HepG2 (cell line): ENCODE measurements at regions not wholly inside any gene's neighbourhood (a gene's known extent, or its start where the extent isn't known, plus 50 kb on each side); places are given as distances from the start of the nearest gene placed in this dataset.

Source experiments
- ATAC-seq: fragments of 200-7000 bp; cut with Tn5 transposase; 3 replicates; pipeline ENCODE4 v1.9.1; 2020; ENCODE audit warnings: mild to moderate bottlenecking, moderate library complexity
- BruUV-seq: library from RNA; stranded (reverse); fragments of 400-500 nt; replicated peaks from 2 replicates; lab custom pipeline; 2021; lab: Mats Ljungman, UMichigan
- CTCF ChIA-PET: fragments of 300-600 bp; formaldehyde crosslinking; extraction: SDS; loops from one replicate; lab custom pipeline; 2021; ENCODE audit warnings: low total read pairs, inconsistent platforms, low intra/inter-chr PET ratio; lab: Yijun Ruan, JAX
- POLR2A ChIA-PET: fragments of 350-600 bp; sonication (Branson Sonifier 250); formaldehyde crosslinking; loops from one replicate; lab custom pipeline; 2020; ENCODE audit warnings: antibody characterized with exemption, inconsistent platforms; lab: Yijun Ruan, JAX
- DNase-seq: peaks from one replicate; pipeline ENCODE4 v3.0.0-alpha.2; 2015; ENCODE audit warnings: low spot score
- FAIRE-seq: peaks from 3 replicates; lab custom pipeline; 2011; peaks lifted over from hg19 to GRCh38; lab: Jason Lieb, UNC
- H2AFZ ChIP-seq: one replicate; pipeline ENCODE4 v1.6.1; 2011; ENCODE audit warnings: low read length, inconsistent platforms
- H3K27ac ChIP-seq: fragments of 300-600 bp; 3 replicates; pipeline ENCODE4 v1.8.0; 2011; ENCODE audit warnings: mixed run types, mild to moderate bottlenecking, mixed read lengths, low read length, inconsistent platforms; ENCODE audit not compliant: insufficient read depth; ENCODE audit errors: extremely low read length
- H3K27me3 ChIP-seq, 2 experiments: fragments of 200-600 bp in 1 of 2; 2 replicates in 1 of 2; 3 replicates in 1 of 2; pipeline versions ENCODE4 v1.6.0 to v1.8.0; 2011; ENCODE audit warnings: low read length in 2 of 2, mild to moderate bottlenecking in 2 of 2, moderate library complexity in 2 of 2, inconsistent platforms in 1 of 2; ENCODE audit not compliant: insufficient read depth in 2 of 2, control insufficient read depth in 1 of 2
- H3K36me3 ChIP-seq, 2 experiments: fragments of 200-600 bp in 1 of 2; replicated peaks in 1 of 2; 2 replicates in 1 of 2; 3 replicates in 1 of 2; pipeline versions ENCODE4 v1.5.1 to v1.8.0; 2011; ENCODE audit warnings: low read length in 2 of 2, inconsistent platforms in 1 of 2; ENCODE audit not compliant: insufficient read depth in 2 of 2, control insufficient read depth in 1 of 2
- H3K4me1 ChIP-seq: 2 replicates; pipeline ENCODE4 v1.5.1; 2012; ENCODE audit warnings: low read length, inconsistent platforms; ENCODE audit not compliant: insufficient read depth
- H3K4me2 ChIP-seq: 2 replicates; pipeline ENCODE4 v1.6.0; 2011; ENCODE audit warnings: low read depth, low read length, inconsistent platforms
- H3K4me3 ChIP-seq, 3 experiments: fragments of 200-600 bp in 1 of 3; sonication (generic), shearing (Covaris generic) in 1 of 3; replicated peaks in 1 of 3; 2 replicates each; pipeline ENCODE4 v1.5.1; 2011 to 2016; ENCODE audit warnings: low read length in 3 of 3, inconsistent platforms in 2 of 3, low read depth in 2 of 3, mild to moderate bottlenecking in 2 of 3, control low read depth in 1 of 3, mixed read lengths in 1 of 3; ENCODE audit not compliant: insufficient read depth in 1 of 3
- H3K79me2 ChIP-seq: one replicate; pipeline ENCODE4 v1.6.1; 2011; ENCODE audit warnings: low read length, inconsistent platforms; ENCODE audit not compliant: insufficient read depth
- H3K9ac ChIP-seq: 2 replicates; pipeline ENCODE4 v1.6.0; 2011; ENCODE audit warnings: mild to moderate bottlenecking, low read depth, low read length, inconsistent platforms; ENCODE audit not compliant: insufficient read depth
- H3K9me3 ChIP-seq: 2 replicates; pipeline ENCODE4 v1.5.1; 2012; ENCODE audit warnings: mild to moderate bottlenecking, low read length
- H4K20me1 ChIP-seq: 2 replicates; pipeline ENCODE4 v1.6.0; 2011; ENCODE audit warnings: inconsistent platforms, mild to moderate bottlenecking, low read length, moderate library complexity; ENCODE audit not compliant: insufficient read depth
- ELF1 ChIP-seq: sonication (generic); formaldehyde crosslinking; IDR thresholded peaks from 2 replicates; pipeline ENCODE4 v1.4.0; 2020; ENCODE audit warnings: missing genetic modification reagents
- KLF15 ChIP-seq: sonication (generic); formaldehyde crosslinking; IDR thresholded peaks from 2 replicates; pipeline ENCODE4 v1.8.1; 2023; ENCODE audit warnings: borderline replicate concordance, mild to moderate bottlenecking, inconsistent platforms, missing genetic modification reagents, mixed read lengths
- THYN1 ChIP-seq: sonication (generic); formaldehyde crosslinking; IDR thresholded peaks from 2 replicates; pipeline ENCODE4 v1.8.1; 2023; ENCODE audit warnings: low read depth, mild to moderate bottlenecking, moderate library complexity, missing genetic modification reagents, borderline replicate concordance
- ZNF207 ChIP-seq: fragments of 450-650 bp; IDR thresholded peaks from 2 replicates; pipeline ENCODE4 v1.6.1; 2016; ENCODE audit warnings: antibody characterized with exemption, borderline replicate concordance
- ZNF264 ChIP-seq: sonication (generic); formaldehyde crosslinking; IDR thresholded peaks from 2 replicates; pipeline ENCODE4 v1.4.0; 2020; ENCODE audit warnings: missing genetic modification reagents
- ZNF350 ChIP-seq: sonication (generic); formaldehyde crosslinking; IDR thresholded peaks from 2 replicates; pipeline ENCODE4 v1.4.0; 2020; ENCODE audit warnings: mild to moderate bottlenecking, low read depth, missing genetic modification reagents, borderline replicate concordance
- ZNF430 ChIP-seq: sonication (generic); formaldehyde crosslinking; IDR thresholded peaks from 2 replicates; pipeline ENCODE4 v1.9.0; 2021; ENCODE audit warnings: mild to moderate bottlenecking, missing genetic modification reagents
- ZNF572 ChIP-seq: sonication (generic); formaldehyde crosslinking; IDR thresholded peaks from 2 replicates; pipeline ENCODE4 v1.5.1; 2020; ENCODE audit warnings: mild to moderate bottlenecking, missing genetic modification reagents
- WGBS: methylation state at CpG from one replicate; pipeline ENCODE4 v1.1.6; 2017; ENCODE audit warnings: low lambda C conversion rate; 5-methylcytosine and 5-hydroxymethylcytosine counted together
- in situ Hi-C: cut with HindIII; loops from 2 replicates; pipeline ENCODE4 v1.10.0; 2017; ENCODE audit warnings: low pct_unique_long_range_greater_than_20kb; ENCODE audit not compliant: extremely low pct_ligation_motif_present
- intact Hi-C: fragments of 100-400 bp; cut with micrococcal nuclease; formaldehyde crosslinking; loops from one replicate; pipeline ENCODE4 v1.10.0; 2022; ENCODE audit not compliant: unreplicated experiment
- TF ChIP-seq, protein P1 (sequence below): sonication (generic); formaldehyde crosslinking; IDR thresholded peaks from 2 replicates; pipeline ENCODE4 v1.5.0; 2020; ENCODE audit warnings: mild to moderate bottlenecking, missing genetic modification reagents, borderline replicate concordance
- TF ChIP-seq, protein P2 (sequence below): sonication (generic); formaldehyde crosslinking; IDR thresholded peaks from 2 replicates; pipeline ENCODE4 v1.5.1; 2020; ENCODE audit warnings: missing genetic modification reagents, mild to moderate bottlenecking, borderline replicate concordance

DNA sequence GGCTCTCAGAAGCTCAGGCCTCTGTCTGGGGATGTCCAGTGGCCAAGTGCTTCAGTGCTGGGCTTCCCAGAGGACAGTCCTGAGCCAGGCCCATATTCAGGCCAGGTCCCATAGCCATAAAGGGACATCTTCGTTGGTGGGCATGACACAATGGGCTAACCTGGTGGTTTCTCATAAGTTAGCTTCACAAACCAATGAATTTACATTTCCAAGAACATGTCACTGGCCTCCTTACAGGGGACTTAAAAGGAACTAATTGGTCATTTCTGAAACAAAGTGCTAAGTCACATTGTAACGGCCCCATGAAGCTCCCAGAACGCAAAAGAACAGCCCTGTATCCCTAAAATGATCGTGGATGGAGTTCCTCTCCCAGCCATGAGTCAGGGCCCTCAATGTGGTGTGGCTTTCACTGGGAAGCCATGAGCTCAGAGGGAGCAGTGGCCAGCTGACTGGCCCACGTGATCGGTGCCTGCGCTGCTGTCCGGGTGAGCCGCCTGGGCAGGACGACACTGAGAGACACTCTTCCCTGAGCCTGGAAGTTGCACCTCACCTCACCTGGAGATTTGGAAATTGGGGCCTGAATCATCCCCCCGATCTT is 163.7 kb upstream of the APCDD1 start:
- Histone ChIP-seq H3K4me2 (no peak overlapping the region), H4K20me1 (no peaks in the 10 kb centered on the region), H3K4me3 (no peak overlapping the region), H3K79me2 (no peaks in the 10 kb centered on the region), H3K4me1 (no peaks in the 10 kb centered on the region), H3K9me3 (peaks cover 9% of the 10 kb centered on the region), H3K27me3 (peaks cover 0 to 5% of the 10 kb centered on the region in 2 experiments; a peak in 1 of 5 replicates), H3K36me3 (no peaks in the 10 kb centered on the region), H3K27ac (no peak overlapping the region), H3K9ac (no peak overlapping the region), H2AFZ (no peak overlapping the region)
- POLR2A ChIA-PET, result no interaction called here
- TF ChIP-seq ZNF207 (no peak), ZNF350 (CRISPR knock-in tag) (no peak), THYN1 (no peak), ZNF572 (CRISPR knock-in tag) (no peak), ZNF264 (CRISPR knock-in tag) (no peak), KLF15 (no peak), ELF1 (CRISPR knock-in tag) (no peak), ZNF430 (CRISPR knock-in tag) (no peak)
- TF ChIP-seq, protein P1, sequence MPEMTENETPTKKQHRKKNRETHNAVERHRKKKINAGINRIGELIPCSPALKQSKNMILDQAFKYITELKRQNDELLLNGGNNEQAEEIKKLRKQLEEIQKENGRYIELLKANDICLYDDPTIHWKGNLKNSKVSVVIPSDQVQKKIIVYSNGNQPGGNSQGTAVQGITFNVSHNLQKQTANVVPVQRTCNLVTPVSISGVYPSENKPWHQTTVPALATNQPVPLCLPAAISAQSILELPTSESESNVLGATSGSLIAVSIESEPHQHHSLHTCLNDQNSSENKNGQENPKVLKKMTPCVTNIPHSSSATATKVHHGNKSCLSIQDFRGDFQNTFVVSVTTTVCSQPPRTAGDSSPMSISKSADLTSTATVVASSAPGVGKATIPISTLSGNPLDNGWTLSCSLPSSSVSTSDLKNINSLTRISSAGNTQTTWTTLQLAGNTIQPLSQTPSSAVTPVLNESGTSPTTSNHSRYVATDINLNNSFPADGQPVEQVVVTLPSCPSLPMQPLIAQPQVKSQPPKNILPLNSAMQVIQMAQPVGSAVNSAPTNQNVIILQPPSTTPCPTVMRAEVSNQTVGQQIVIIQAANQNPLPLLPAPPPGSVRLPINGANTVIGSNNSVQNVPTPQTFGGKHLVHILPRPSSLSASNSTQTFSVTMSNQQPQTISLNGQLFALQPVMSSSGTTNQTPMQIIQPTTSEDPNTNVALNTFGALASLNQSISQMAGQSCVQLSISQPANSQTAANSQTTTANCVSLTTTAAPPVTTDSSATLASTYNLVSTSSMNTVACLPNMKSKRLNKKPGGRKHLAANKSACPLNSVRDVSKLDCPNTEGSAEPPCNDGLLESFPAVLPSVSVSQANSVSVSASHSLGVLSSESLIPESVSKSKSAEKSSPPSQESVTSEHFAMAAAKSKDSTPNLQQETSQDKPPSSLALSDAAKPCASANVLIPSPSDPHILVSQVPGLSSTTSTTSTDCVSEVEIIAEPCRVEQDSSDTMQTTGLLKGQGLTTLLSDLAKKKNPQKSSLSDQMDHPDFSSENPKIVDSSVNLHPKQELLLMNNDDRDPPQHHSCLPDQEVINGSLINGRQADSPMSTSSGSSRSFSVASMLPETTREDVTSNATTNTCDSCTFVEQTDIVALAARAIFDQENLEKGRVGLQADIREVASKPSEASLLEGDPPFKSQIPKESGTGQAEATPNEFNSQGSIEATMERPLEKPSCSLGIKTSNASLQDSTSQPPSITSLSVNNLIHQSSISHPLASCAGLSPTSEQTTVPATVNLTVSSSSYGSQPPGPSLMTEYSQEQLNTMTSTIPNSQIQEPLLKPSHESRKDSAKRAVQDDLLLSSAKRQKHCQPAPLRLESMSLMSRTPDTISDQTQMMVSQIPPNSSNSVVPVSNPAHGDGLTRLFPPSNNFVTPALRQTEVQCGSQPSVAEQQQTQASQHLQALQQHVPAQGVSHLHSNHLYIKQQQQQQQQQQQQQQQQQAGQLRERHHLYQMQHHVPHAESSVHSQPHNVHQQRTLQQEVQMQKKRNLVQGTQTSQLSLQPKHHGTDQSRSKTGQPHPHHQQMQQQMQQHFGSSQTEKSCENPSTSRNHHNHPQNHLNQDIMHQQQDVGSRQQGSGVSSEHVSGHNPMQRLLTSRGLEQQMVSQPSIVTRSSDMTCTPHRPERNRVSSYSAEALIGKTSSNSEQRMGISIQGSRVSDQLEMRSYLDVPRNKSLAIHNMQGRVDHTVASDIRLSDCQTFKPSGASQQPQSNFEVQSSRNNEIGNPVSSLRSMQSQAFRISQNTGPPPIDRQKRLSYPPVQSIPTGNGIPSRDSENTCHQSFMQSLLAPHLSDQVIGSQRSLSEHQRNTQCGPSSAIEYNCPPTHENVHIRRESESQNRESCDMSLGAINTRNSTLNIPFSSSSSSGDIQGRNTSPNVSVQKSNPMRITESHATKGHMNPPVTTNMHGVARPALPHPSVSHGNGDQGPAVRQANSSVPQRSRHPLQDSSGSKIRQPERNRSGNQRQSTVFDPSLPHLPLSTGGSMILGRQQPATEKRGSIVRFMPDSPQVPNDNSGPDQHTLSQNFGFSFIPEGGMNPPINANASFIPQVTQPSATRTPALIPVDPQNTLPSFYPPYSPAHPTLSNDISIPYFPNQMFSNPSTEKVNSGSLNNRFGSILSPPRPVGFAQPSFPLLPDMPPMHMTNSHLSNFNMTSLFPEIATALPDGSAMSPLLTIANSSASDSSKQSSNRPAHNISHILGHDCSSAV (CRISPR knock-in tag), result no peak
- TF ChIP-seq, protein P2, sequence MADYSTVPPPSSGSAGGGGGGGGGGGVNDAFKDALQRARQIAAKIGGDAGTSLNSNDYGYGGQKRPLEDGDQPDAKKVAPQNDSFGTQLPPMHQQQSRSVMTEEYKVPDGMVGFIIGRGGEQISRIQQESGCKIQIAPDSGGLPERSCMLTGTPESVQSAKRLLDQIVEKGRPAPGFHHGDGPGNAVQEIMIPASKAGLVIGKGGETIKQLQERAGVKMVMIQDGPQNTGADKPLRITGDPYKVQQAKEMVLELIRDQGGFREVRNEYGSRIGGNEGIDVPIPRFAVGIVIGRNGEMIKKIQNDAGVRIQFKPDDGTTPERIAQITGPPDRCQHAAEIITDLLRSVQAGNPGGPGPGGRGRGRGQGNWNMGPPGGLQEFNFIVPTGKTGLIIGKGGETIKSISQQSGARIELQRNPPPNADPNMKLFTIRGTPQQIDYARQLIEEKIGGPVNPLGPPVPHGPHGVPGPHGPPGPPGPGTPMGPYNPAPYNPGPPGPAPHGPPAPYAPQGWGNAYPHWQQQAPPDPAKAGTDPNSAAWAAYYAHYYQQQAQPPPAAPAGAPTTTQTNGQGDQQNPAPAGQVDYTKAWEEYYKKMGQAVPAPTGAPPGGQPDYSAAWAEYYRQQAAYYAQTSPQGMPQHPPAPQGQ (CRISPR knock-in tag), result no peak
- in situ Hi-C loops (no loop called here), intact Hi-C loops (no loop called here)
- no TSS peak for BruUV-seq
- CTCF ChIA-PET, result no interaction called here
- WGBS, result 29% methylated on average over 4 of the region's 11 CpGs
- ATAC-seq (no peak), DNase-seq (no peak), FAIRE-seq (no peak)
